SU-DHL-6 (cell line): ENCODE measurements at regions not wholly inside any gene's neighbourhood (a gene's known extent, or its start where the extent isn't known, plus 50 kb on each side); places are given as distances from the start of the nearest gene placed in this dataset.

Experiments used
- H2AFZ ChIP-seq: fragments of 200-600 bp; sonication (generic); 2 replicates; pipeline ENCODE4 v1.6.1; 2014; ENCODE audit warnings: low read depth, mild to moderate bottlenecking, moderate library complexity, mixed read lengths, antibody characterized with exemption, low read length; ENCODE audit not compliant: severe bottlenecking
- H3F3A ChIP-seq: fragments of 200-600 bp; shearing (Covaris generic); 2 replicates; pipeline ENCODE4 v1.6.0; 2016; ENCODE audit warnings: antibody characterized with exemption, mild to moderate bottlenecking; ENCODE audit not compliant: insufficient read depth
- H3K27ac ChIP-seq: fragments of 200-600 bp; sonication (generic); 2 replicates; pipeline ENCODE4 v1.5.1; 2016; ENCODE audit warnings: low read depth, mild to moderate bottlenecking, low read length, moderate library complexity, mixed read lengths
- H3K27me3 ChIP-seq: fragments of 200-600 bp; sonication (generic), shearing (Covaris generic); 2 replicates; pipeline ENCODE4 v1.6.0; 2014; ENCODE audit warnings: mild to moderate bottlenecking, low read length
- H3K36me3 ChIP-seq: fragments of 200-600 bp; sonication (generic); 2 replicates; pipeline ENCODE4 v1.6.1; 2014; ENCODE audit warnings: mild to moderate bottlenecking, low read length, mixed read lengths
- H3K4me2 ChIP-seq: fragments of 300-600, 200-600 bp; shearing (Covaris generic), sonication (generic); 2 replicates; pipeline ENCODE4 v1.6.0; 2014; ENCODE audit warnings: low read length, low read depth, mild to moderate bottlenecking; ENCODE audit not compliant: poor library complexity, severe bottlenecking
- H3K4me3 ChIP-seq: fragments of 200-600 bp; sonication (generic); 2 replicates; pipeline ENCODE4 v1.5.1; 2014; ENCODE audit warnings: antibody characterized with exemption, low read length, mild to moderate bottlenecking, mixed read lengths; ENCODE audit not compliant: insufficient read depth, poor library complexity, severe bottlenecking
- H3K79me2 ChIP-seq: fragments of 200-600 bp; sonication (generic); 2 replicates; pipeline ENCODE4 v1.6.1; 2014; ENCODE audit warnings: mild to moderate bottlenecking, low read length, moderate library complexity; ENCODE audit not compliant: insufficient read depth
- H3K9ac ChIP-seq: fragments of 200-600 bp; sonication (generic); 2 replicates; pipeline ENCODE4 v1.7.0; 2014; ENCODE audit warnings: mild to moderate bottlenecking, low read length
- H3K9me2 ChIP-seq: fragments of 200-600 bp; sonication (generic); replicated peaks from 2 replicates; pipeline ENCODE4 v1.6.1; 2014; ENCODE audit warnings: low read length; ENCODE audit not compliant: insufficient read depth
- H3K9me3 ChIP-seq: fragments of 200-600 bp; sonication (generic); 2 replicates; pipeline ENCODE4 v1.6.1; 2014; ENCODE audit warnings: low read length, mixed read lengths; ENCODE audit not compliant: insufficient read depth
- H4K20me1 ChIP-seq: fragments of 200-600 bp; sonication (generic); 2 replicates; pipeline ENCODE4 v1.6.1; 2014; ENCODE audit warnings: low read depth, mild to moderate bottlenecking, antibody characterized with exemption, low read length, moderate library complexity, mixed read lengths
- EZH2phosphoT487 ChIP-seq: fragments of 200-600 bp; sonication (generic), shearing (Covaris generic); conservative IDR thresholded peaks from 2 replicates; pipeline ENCODE4 v1.6.1; 2018; ENCODE audit warnings: mild to moderate bottlenecking, antibody characterized with exemption, low read length, moderate library complexity, mixed read lengths
- TF ChIP-seq, protein P1 (sequence below): fragments of 200-600 bp; sonication (generic); IDR thresholded peaks from one replicate; pipeline ENCODE4 v1.5.1; 2017; ENCODE audit warnings: antibody characterized with exemption, mild to moderate bottlenecking, low read length, moderate library complexity; ENCODE audit not compliant: insufficient read depth, poor library complexity, severe bottlenecking

DNA sequence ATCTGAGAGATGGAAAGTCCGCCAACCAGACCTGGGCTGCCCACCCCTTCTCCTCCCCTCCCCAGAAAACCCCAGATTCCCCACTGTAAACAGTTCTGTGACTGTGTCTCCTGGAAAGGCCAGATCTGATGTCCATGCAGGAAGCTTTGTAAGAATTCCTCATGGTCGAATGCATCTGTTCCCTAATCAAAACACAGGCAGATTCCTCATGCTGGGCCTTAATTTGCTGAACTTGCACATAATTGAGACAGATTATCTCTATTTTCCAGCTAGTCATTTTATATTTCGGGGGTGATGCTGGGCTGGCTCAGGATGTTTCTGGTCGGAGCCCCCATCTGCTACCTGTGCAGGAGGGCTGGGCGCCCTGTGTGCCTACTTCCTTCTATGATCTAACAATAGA is 233.6 kb upstream of the ASIC2 start:
- no peaks in the 10 kb centered on the region for H3K9me3 ChIP-seq
- no peak overlapping the region for H3K9ac ChIP-seq
- H3K4me2 ChIP-seq = no peak overlapping the region
- TF ChIP-seq EZH2phosphoT487 = no peak
- TF ChIP-seq, protein P1, sequence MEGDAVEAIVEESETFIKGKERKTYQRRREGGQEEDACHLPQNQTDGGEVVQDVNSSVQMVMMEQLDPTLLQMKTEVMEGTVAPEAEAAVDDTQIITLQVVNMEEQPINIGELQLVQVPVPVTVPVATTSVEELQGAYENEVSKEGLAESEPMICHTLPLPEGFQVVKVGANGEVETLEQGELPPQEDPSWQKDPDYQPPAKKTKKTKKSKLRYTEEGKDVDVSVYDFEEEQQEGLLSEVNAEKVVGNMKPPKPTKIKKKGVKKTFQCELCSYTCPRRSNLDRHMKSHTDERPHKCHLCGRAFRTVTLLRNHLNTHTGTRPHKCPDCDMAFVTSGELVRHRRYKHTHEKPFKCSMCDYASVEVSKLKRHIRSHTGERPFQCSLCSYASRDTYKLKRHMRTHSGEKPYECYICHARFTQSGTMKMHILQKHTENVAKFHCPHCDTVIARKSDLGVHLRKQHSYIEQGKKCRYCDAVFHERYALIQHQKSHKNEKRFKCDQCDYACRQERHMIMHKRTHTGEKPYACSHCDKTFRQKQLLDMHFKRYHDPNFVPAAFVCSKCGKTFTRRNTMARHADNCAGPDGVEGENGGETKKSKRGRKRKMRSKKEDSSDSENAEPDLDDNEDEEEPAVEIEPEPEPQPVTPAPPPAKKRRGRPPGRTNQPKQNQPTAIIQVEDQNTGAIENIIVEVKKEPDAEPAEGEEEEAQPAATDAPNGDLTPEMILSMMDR = no peak
- H3K27me3 ChIP-seq = no peaks in the 10 kb centered on the region
- no peaks in the 10 kb centered on the region for H4K20me1 ChIP-seq
- H3K4me3 ChIP-seq = no peak overlapping the region
- no peaks in the 10 kb centered on the region for H3K79me2 ChIP-seq
- no peak overlapping the region for H3K27ac ChIP-seq
- H3K9me2 ChIP-seq = no peaks in the 10 kb centered on the region
- no peak overlapping the region for H2AFZ ChIP-seq
- H3K36me3 ChIP-seq = no peaks in the 10 kb centered on the region
- no peaks in the 10 kb centered on the region for H3F3A ChIP-seq

DNA sequence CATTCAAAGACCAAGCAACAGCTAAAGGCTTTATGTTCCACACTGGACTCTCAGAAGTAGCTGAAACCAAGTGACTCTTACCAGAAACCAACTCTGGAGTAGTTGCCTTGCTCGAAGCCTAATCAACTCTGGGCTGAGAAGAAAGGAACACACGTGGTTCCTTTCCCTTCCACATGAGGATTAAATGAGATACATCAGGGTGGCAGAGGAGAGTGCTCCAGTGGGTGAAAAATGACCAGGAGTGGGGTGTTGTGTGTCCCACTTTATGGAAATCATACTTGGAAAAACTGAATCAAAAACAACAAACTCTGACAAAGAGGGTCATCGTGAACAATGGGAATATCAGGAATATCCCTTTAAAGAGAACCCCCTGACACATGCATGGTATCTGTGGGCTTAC is 234.2 kb upstream of the ASIC2 start:
- Histone ChIP-seq H3K9me2 (no peaks in the 10 kb centered on the region), H3K36me3 (no peaks in the 10 kb centered on the region), H3K27me3 (no peaks in the 10 kb centered on the region)

DNA sequence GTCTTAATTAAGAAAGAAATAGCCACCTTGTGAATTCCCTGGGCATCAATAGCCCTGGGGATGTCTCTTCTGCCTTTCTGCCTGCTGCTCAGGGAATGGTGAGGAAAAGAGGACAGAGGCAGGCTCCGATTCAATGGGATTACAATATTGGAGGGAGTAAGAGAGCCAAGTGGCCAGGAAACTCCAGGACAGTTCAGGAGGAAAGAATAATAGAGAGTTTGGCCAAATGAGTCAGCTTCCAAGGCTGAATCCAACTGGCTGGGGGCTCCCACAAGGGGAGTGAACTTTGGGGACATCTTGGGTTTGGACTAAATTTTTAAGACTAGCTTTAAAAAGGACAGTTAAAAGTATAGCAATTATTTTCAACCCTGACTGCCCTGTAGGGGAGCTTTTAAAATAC is 235.8 kb upstream of the ASIC2 start:
- H3K9ac ChIP-seq = no peak overlapping the region
- no peaks in the 10 kb centered on the region for H4K20me1 ChIP-seq
- no peak for TF ChIP-seq EZH2phosphoT487
- TF ChIP-seq, protein P1 = no peak
- no peak overlapping the region for H3K4me3 ChIP-seq
- H2AFZ ChIP-seq = no peak overlapping the region
- no peaks in the 10 kb centered on the region for H3K36me3 ChIP-seq
- no peaks in the 10 kb centered on the region for H3F3A ChIP-seq
- H3K27me3 ChIP-seq = no peaks in the 10 kb centered on the region
- no peaks in the 10 kb centered on the region for H3K9me3 ChIP-seq
- H3K27ac ChIP-seq = no peak overlapping the region
- H3K9me2 ChIP-seq = no peaks in the 10 kb centered on the region
- H3K79me2 ChIP-seq = no peaks in the 10 kb centered on the region
- H3K4me2 ChIP-seq = no peak overlapping the region

More for the DNA sequence above, 234.2 kb upstream of the ASIC2 start:
- TF ChIP-seq, protein P1 = no peak
- TF ChIP-seq EZH2phosphoT487 = no peak
- Histone ChIP-seq H3F3A (no peaks in the 10 kb centered on the region), H3K4me2 (no peak overlapping the region), H4K20me1 (no peaks in the 10 kb centered on the region), H3K27ac (no peak overlapping the region), H3K4me3 (no peak overlapping the region), H3K9me3 (no peaks in the 10 kb centered on the region), H3K79me2 (no peaks in the 10 kb centered on the region), H2AFZ (no peak overlapping the region), H3K9ac (no peak overlapping the region)

DNA sequence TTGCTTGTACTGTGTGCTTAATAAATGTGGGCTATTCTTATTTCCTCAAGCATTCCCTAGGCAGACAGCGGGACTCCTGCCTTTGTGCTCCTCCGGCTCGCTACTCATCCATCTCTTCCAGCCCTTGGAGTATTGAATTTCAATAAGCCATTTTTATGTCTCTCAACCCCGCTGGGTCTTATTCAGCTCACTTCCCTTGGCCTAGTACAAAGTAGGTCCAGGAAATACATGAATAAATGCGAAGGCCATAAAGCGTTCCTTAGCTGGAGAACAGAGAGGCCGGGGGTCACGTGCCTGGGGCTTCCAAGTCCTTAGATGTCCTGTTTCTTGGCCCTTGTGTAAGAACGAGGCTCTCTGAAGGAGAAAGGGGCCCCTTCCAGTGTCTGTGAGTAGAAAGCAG is 236.7 kb upstream of the ASIC2 start:
- TF ChIP-seq, protein P1 = no peak
- no peak for TF ChIP-seq EZH2phosphoT487
- no peaks in the 10 kb centered on the region for H3F3A ChIP-seq
- no peak overlapping the region for H3K9ac ChIP-seq
- no peaks in the 10 kb centered on the region for H3K79me2 ChIP-seq
- H3K9me2 ChIP-seq = no peaks in the 10 kb centered on the region
- no peak overlapping the region for H3K4me2 ChIP-seq
- H3K4me3 ChIP-seq = no peak overlapping the region
- no peak overlapping the region for H3K27ac ChIP-seq
- H3K36me3 ChIP-seq = no peaks in the 10 kb centered on the region
- H3K27me3 ChIP-seq = no peaks in the 10 kb centered on the region
- no peaks in the 10 kb centered on the region for H3K9me3 ChIP-seq
- H4K20me1 ChIP-seq = no peaks in the 10 kb centered on the region
- no peak overlapping the region for H2AFZ ChIP-seq
